Breast epithelium (tissue), 3 donors: ENCODE measurements at regions not wholly inside any gene's neighbourhood (a gene's known extent, or its start where the extent isn't known, plus 50 kb on each side); places are given as distances from the start of the nearest gene placed in this dataset.

Experiments
- POLR2A ChIP-seq: fragments of 450-650 bp; IDR thresholded peaks from one replicate; pipeline ENCODE4 v1.6.1; 2016; ENCODE audit warnings: antibody characterized with exemption, mild to moderate bottlenecking, moderate library complexity
- POLR2AphosphoS5 ChIP-seq, 3 donors: sonication (generic); formaldehyde crosslinking; IDR thresholded peaks; one replicate each; pipeline ENCODE4 v1.6.1; 2017; ENCODE audit warnings: antibody characterized with exemption in 3 of 3
- TF ChIP-seq, protein P1 (sequence below), 3 donors: fragments of 450-650 bp; IDR thresholded peaks; one replicate each; pipeline ENCODE4 v1.5.1; 2016 to 2017; ENCODE audit warnings: antibody characterized with exemption in 3 of 3, mild to moderate bottlenecking in 3 of 3, moderate library complexity in 3 of 3

GRCh38 chr3:95237783-95238182 is 1174.9 kb downstream of the NSUN3 start:
- TF ChIP-seq, protein P1, sequence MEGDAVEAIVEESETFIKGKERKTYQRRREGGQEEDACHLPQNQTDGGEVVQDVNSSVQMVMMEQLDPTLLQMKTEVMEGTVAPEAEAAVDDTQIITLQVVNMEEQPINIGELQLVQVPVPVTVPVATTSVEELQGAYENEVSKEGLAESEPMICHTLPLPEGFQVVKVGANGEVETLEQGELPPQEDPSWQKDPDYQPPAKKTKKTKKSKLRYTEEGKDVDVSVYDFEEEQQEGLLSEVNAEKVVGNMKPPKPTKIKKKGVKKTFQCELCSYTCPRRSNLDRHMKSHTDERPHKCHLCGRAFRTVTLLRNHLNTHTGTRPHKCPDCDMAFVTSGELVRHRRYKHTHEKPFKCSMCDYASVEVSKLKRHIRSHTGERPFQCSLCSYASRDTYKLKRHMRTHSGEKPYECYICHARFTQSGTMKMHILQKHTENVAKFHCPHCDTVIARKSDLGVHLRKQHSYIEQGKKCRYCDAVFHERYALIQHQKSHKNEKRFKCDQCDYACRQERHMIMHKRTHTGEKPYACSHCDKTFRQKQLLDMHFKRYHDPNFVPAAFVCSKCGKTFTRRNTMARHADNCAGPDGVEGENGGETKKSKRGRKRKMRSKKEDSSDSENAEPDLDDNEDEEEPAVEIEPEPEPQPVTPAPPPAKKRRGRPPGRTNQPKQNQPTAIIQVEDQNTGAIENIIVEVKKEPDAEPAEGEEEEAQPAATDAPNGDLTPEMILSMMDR (IDR thresholded peaks at IDR 0.05) = no peak
- TF ChIP-seq POLR2A = no peak
- TF ChIP-seq POLR2AphosphoS5 (IDR thresholded peaks at IDR 0.05) = no peak
